C4-2B (cell line): ENCODE measurements at regions not wholly inside any gene's neighbourhood (a gene's known extent, or its start where the extent isn't known, plus 50 kb on each side); places are given as distances from the start of the nearest gene placed in this dataset.

Experiments
- CTCF ChIP-seq: fragments of 450-650 bp; conservative IDR thresholded peaks from 2 replicates; pipeline ENCODE4 v1.5.1; 2017; ENCODE audit warnings: mild to moderate bottlenecking
- ZFX ChIP-seq: fragments of 450-650 bp; IDR thresholded peaks from 2 replicates; pipeline ENCODE4 v1.6.1; 2017

GRCh38 chr12:79522257-79522988 lies 168.3 kb downstream of the PAWR start:
- TF ChIP-seq CTCF = no peak
- TF ChIP-seq ZFX = no peak
